Hepatocyte (in vitro differentiated cells): ENCODE measurements at regions not wholly inside any gene's neighbourhood (a gene's known extent, or its start where the extent isn't known, plus 50 kb on each side); places are given as distances from the start of the nearest gene placed in this dataset.

Experiments used
- DNase-seq: peaks from one replicate; pipeline ENCODE4 v3.0.0-alpha.2; 2016; ENCODE audit warnings: low spot score
- H2AFZ ChIP-seq: fragments of 200-600 bp; sonication (generic); 2 replicates; pipeline ENCODE4 v1.6.0; 2016; ENCODE audit warnings: antibody characterized with exemption, mild to moderate bottlenecking
- H3K27ac ChIP-seq: fragments of 200-600 bp; sonication (generic); 2 replicates; pipeline ENCODE4 v1.5.1; 2016; ENCODE audit warnings: mild to moderate bottlenecking
- H3K27me3 ChIP-seq: fragments of 200-600 bp; sonication (generic); 2 replicates; pipeline ENCODE4 v1.6.1; 2016
- H3K36me3 ChIP-seq: fragments of 200-600 bp; sonication (generic); replicated peaks from 2 replicates; pipeline ENCODE4 v1.5.1; 2016; ENCODE audit warnings: low read depth; ENCODE audit not compliant: insufficient read depth
- H3K4me1 ChIP-seq: fragments of 200-600 bp; sonication (generic); 2 replicates; pipeline ENCODE4 v1.5.1; 2016; ENCODE audit warnings: mild to moderate bottlenecking, moderate library complexity; ENCODE audit not compliant: insufficient read depth
- H3K4me2 ChIP-seq: fragments of 200-600 bp; sonication (generic); 2 replicates; pipeline ENCODE4 v1.6.0; 2016
- H3K4me3 ChIP-seq: fragments of 200-600 bp; sonication (generic); 2 replicates; pipeline ENCODE4 v1.5.1; 2016; ENCODE audit warnings: mild to moderate bottlenecking
- H3K79me2 ChIP-seq: fragments of 200-600 bp; sonication (generic); 2 replicates; pipeline ENCODE4 v1.6.0; 2017; ENCODE audit warnings: mild to moderate bottlenecking
- H3K9me2 ChIP-seq: fragments of 200-600 bp; sonication (generic); replicated peaks from 2 replicates; pipeline ENCODE4 v1.6.0; 2017; ENCODE audit warnings: mild to moderate bottlenecking; ENCODE audit not compliant: insufficient read depth
- H3K9me3 ChIP-seq: fragments of 200-600 bp; sonication (generic); 2 replicates; pipeline ENCODE4 v1.5.1; 2016; ENCODE audit warnings: low read depth, mild to moderate bottlenecking
- H4K20me1 ChIP-seq: fragments of 200-600 bp; sonication (generic); 2 replicates; pipeline ENCODE4 v1.6.0; 2016; ENCODE audit warnings: mild to moderate bottlenecking; ENCODE audit not compliant: insufficient read depth, poor library complexity, severe bottlenecking
- CTCF ChIP-seq: fragments of 200-600 bp; sonication (generic); IDR thresholded peaks from 2 replicates; pipeline ENCODE4 v1.5.1; 2016; ENCODE audit warnings: antibody characterized with exemption, mild to moderate bottlenecking; ENCODE audit not compliant: poor library complexity
- EZH2 ChIP-seq: fragments of 200-600 bp; sonication (generic); IDR thresholded peaks from 2 replicates; pipeline ENCODE4 v1.6.1; 2016; ENCODE audit warnings: antibody characterized with exemption, mild to moderate bottlenecking, borderline replicate concordance
- EZH2phosphoT487 ChIP-seq: fragments of 200-600 bp; sonication (generic); IDR thresholded peaks from one replicate; pipeline ENCODE4 v1.6.1; 2018; ENCODE audit warnings: antibody characterized with exemption, mild to moderate bottlenecking, low read depth, moderate library complexity; ENCODE audit not compliant: unreplicated experiment, severe bottlenecking
- WGBS: methylation state at CpG from one replicate; pipeline ENCODE4 v1.1.6; 2016; ENCODE audit warnings: low lambda C conversion rate; ENCODE audit errors: missing lambda C conversion rate; 5-methylcytosine and 5-hydroxymethylcytosine counted together

GRCh38 chr18:53862921-53863320 lies 361.5 kb downstream of the MBD2 start:
- Histone ChIP-seq H3K4me2 (no peak overlapping the region), H3K9me3 (no peaks in the 10 kb centered on the region), H3K27ac (no peak overlapping the region), H2AFZ (no peak overlapping the region), H3K4me1 (no peaks in the 10 kb centered on the region), H4K20me1 (no peaks in the 10 kb centered on the region), H3K4me3 (no peak overlapping the region), H3K27me3 (no peaks in the 10 kb centered on the region), H3K36me3 (no peaks in the 10 kb centered on the region), H3K79me2 (no peaks in the 10 kb centered on the region), H3K9me2 (no peaks in the 10 kb centered on the region)
- DNase-seq, result no peak
- 86% methylated on average over 1 of the region's 1 CpG for WGBS
- no peak for TF ChIP-seq EZH2phosphoT487
- TF ChIP-seq EZH2, result no peak
- TF ChIP-seq CTCF, result no peak

GRCh38 chr18:53861185-53861584 lies 363.3 kb downstream of the MBD2 start:
- TF ChIP-seq EZH2phosphoT487, result no peak
- TF ChIP-seq EZH2, result no peak
- TF ChIP-seq CTCF, result no peak
- Histone ChIP-seq H3K4me1 (no peaks in the 10 kb centered on the region), H3K79me2 (no peaks in the 10 kb centered on the region), H2AFZ (no peak overlapping the region), H3K9me3 (no peaks in the 10 kb centered on the region), H3K4me3 (no peak overlapping the region), H3K4me2 (no peak overlapping the region), H3K27me3 (no peaks in the 10 kb centered on the region), H4K20me1 (no peaks in the 10 kb centered on the region), H3K27ac (no peak overlapping the region), H3K36me3 (no peaks in the 10 kb centered on the region), H3K9me2 (no peaks in the 10 kb centered on the region)
- no peak for DNase-seq
- no CpG with 5 or more reads among the region's 1 CpG for WGBS

GRCh38 chr18:53859764-53860163 lies 364.7 kb downstream of the MBD2 start:
- H3K27me3 ChIP-seq, result no peaks in the 10 kb centered on the region
- H3K4me1 ChIP-seq, result no peaks in the 10 kb centered on the region
- H3K4me2 ChIP-seq, result no peak overlapping the region
- no peaks in the 10 kb centered on the region for H3K9me2 ChIP-seq
- TF ChIP-seq EZH2phosphoT487 (no peak), CTCF (no peak), EZH2 (no peak)
- H3K36me3 ChIP-seq, result no peaks in the 10 kb centered on the region
- H4K20me1 ChIP-seq, result no peaks in the 10 kb centered on the region
- H3K27ac ChIP-seq, result no peak overlapping the region
- no peak for DNase-seq
- H3K79me2 ChIP-seq, result no peaks in the 10 kb centered on the region
- no peak overlapping the region for H2AFZ ChIP-seq
- 97% methylated on average over 1 of the region's 1 CpG for WGBS
- no peak overlapping the region for H3K4me3 ChIP-seq
- no peaks in the 10 kb centered on the region for H3K9me3 ChIP-seq

- H3K36me3 ChIP-seq, result no peaks in the 10 kb centered on the region
- no peaks in the 10 kb centered on the region for H4K20me1 ChIP-seq
- H3K4me1 ChIP-seq, result no peaks in the 10 kb centered on the region
- no peaks in the 10 kb centered on the region for H3K27me3 ChIP-seq
- TF ChIP-seq CTCF (no peak), EZH2 (no peak), EZH2phosphoT487 (no peak)
- no peaks in the 10 kb centered on the region for H3K79me2 ChIP-seq
- no peak overlapping the region for H3K4me3 ChIP-seq
- no peak for DNase-seq
- no peak overlapping the region for H3K27ac ChIP-seq
- H2AFZ ChIP-seq, result no peak overlapping the region
- no peaks in the 10 kb centered on the region for H3K9me3 ChIP-seq
- H3K9me2 ChIP-seq, result no peaks in the 10 kb centered on the region
- no peak overlapping the region for H3K4me2 ChIP-seq
Observed at GRCh38 chr18:53850902-53851301, 373.6 kb downstream of the MBD2 start.
